RCC 7860 (cell line): ENCODE measurements at regions not wholly inside any gene's neighbourhood (a gene's known extent, or its start where the extent isn't known, plus 50 kb on each side); places are given as distances from the start of the nearest gene placed in this dataset.

Experiments used
- DNase-seq: peaks from one replicate; pipeline ENCODE4 v3.0.0-alpha.2; 2015; ENCODE audit warnings: low spot score
- FAIRE-seq: peaks from 2 replicates; lab custom pipeline; 2012; peaks lifted over from hg19 to GRCh38; lab: Jason Lieb, UNC

- FAIRE-seq: no peak
- DNase-seq: no peak
These were observed 63.5 kb upstream of the PPM1H start for GRCh38 chr12:62998454-62998853.

DNA sequence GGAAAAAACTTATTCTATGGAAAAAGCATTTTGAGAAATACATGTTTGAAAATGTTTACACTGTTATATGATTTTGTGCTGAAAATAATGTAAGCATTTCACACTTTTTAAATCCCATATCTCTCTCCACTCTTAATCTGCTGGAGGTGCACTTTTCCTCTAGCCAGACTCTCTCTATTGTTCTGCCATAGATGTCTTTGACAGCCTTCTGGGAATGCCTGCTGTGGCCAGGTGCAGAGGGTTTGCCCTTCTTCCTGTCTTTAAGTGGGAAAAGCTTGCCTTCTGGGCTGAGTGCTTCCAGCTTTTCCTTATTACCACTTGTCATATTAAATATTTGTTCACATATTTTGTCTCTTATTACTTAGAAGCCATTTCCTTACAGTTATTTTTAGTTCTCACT, 60.1 kb upstream of the PPM1H start:
- no peak for DNase-seq
- FAIRE-seq: no peak

DNA sequence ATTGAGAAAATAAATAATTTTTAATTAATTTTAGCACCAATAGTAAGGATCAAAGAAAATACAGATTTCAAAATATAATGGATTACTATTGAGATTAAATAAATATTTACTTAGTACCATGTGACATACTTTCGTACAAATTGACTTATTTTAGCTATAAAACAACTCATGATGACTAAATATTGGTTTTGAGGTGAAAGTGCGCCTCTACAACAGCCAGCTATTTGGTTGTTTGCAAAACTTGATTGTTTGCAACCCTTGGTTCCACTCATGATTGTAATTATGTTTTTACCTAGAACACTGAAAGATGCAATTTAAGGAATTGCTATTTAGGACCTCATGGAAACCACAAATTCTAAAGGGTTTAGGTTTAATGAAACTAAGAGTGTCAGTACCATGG, 51.9 kb upstream of the PPM1H start:
- no peak for FAIRE-seq
- no peak for DNase-seq
